ENCODE measurements at regions not wholly inside any gene's neighbourhood (a gene's known extent, or its start where the extent isn't known, plus 50 kb on each side); places are given as distances from the start of the nearest gene placed in this dataset.
A peak's percentile ranks its signal among the peaks of the same experiment; 100 is the strongest.
"Not testable (repeated sequence)": the region's sequence is repeated elsewhere in the genome, so short reads cannot be mapped to it uniquely, and the experiment has no call there.

DNA sequence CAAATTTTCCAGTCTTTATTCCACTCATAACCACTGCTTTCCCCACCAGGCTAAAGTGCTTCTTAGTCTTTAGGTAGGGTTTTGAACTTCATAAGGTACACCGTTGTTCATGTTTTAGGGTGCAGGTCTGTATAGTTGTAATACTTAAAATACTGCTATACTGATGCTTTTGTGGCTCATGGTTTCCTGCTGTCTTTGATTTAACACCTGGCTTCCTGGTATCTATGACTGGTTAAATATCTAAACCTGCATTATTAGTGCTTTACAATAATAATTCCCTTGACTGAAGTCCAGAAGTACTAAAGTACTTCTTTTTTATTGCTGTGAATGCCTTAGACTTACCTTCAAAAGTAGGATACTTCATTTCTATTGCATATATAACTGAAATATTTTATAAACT, 384.7 kb downstream of the SRGAP2C start:
- Histone ChIP-seq H3K9me3 (no peaks in the 10 kb centered on the region), H3K36me3 (ENCODE audit: control insufficient read depth in 2 of 2, extremely low read depth in 1 of 2, insufficient read depth in 1 of 2, low read length in 1 of 2) (no peaks in the 10 kb centered on the region), H3K4me1 (ENCODE audit: control insufficient read depth in 1 of 2, extremely low read depth in 1 of 2, insufficient read depth in 2 of 2, low read length in 2 of 2) (peaks cover 0 to 6% of the 10 kb centered on the region in 2 experiments), H3K4me3 (ENCODE audit: control insufficient read depth in 1 of 2, extremely low read depth in 1 of 2, low read length in 1 of 2) (no peak overlapping the region), H3K27ac (ENCODE audit: low read length) (no peak overlapping the region), H3K27me3 (replicated peaks in 1 of 2; ENCODE audit: control insufficient read depth in 2 of 2, extremely low read depth in 1 of 2, insufficient read depth in 2 of 2, low read length in 1 of 2) (no peaks in the 10 kb centered on the region)
- DNase-seq (no peak), ATAC-seq (replicated peaks in 1 of 4) (peak in 3 of 4 experiments; percentile 40 to 58 (median 53))
- POLR2A ChIA-PET = no interaction called here
- no peaks in the 10 kb centered on the region for H3K9me3 Mint-ChIP-seq
- H3K27me3 Mint-ChIP-seq = no peaks in the 10 kb centered on the region
- CTCF ChIA-PET = no interaction called here
- peaks cover 23% of the 10 kb centered on the region for H3K36me3 Mint-ChIP-seq
- H3K27ac Mint-ChIP-seq = peak overlapping the region; percentile 48 to 66
- no peak overlapping the region for H3K4me3 Mint-ChIP-seq
- H3K4me1 Mint-ChIP-seq = peaks cover 12 to 20% (median 16%) of the 10 kb centered on the region in 3 donors
- WGBS (ENCODE audit: insufficient coverage) = no CpG with 5 or more reads among the region's 1 CpG

DNA sequence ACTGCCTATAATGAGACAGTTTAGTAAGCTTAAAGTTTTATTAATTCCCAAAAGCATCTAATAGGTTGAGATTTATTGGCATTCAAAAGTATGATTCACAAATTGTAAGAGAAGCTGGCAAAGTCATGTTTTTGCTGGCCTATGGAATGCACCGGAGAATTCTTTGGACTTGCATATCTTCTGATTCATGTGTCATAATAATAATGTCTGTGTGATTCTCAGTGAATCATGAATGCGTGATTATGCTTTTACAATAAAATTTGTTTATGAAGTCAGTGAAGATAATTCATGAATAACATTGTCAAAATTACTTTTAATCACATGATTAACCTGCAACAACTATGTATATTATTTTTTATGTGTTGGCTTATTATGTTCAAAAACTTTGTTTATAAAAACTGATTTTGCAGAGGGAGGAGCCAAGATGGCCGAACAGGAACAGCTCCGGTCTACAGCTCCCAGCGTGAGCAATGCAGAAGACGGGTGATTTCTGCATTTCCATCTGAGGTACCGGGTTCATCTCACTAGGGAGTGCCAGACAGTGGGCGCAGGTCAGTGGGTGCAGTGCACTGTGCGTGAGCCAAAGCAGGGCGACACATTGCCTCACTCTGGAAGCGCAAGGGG, 389.2 kb downstream of the SRGAP2C start:
- CTCF ChIA-PET; H3K27ac ChIP-seq (ENCODE audit: low read length); H3K4me1 ChIP-seq (ENCODE audit: control insufficient read depth in 1 of 2, extremely low read depth in 1 of 2, insufficient read depth in 2 of 2, low read length in 2 of 2); H3K4me3 Mint-ChIP-seq; H3K9me3 Mint-ChIP-seq; ATAC-seq (replicated peaks in 1 of 4); H3K27me3 ChIP-seq (replicated peaks in 1 of 2; ENCODE audit: control insufficient read depth in 2 of 2, extremely low read depth in 1 of 2, insufficient read depth in 2 of 2, low read length in 1 of 2); DNase-seq; POLR2A ChIA-PET; H3K27me3 Mint-ChIP-seq; H3K36me3 ChIP-seq (ENCODE audit: control insufficient read depth in 2 of 2, extremely low read depth in 1 of 2, insufficient read depth in 1 of 2, low read length in 1 of 2); H3K27ac Mint-ChIP-seq; H3K9me3 ChIP-seq; H3K4me3 ChIP-seq (ENCODE audit: control insufficient read depth in 1 of 2, extremely low read depth in 1 of 2, low read length in 1 of 2): not testable (repeated sequence)
- Mint-ChIP-seq H3K36me3 (peaks cover 31% of the 10 kb centered on the region), H3K4me1 (peaks cover 8 to 16% (median 8%) of the 10 kb centered on the region in 3 donors)
- 97% methylated on average over 6 of the region's 11 CpGs for WGBS (ENCODE audit: insufficient coverage)

DNA sequence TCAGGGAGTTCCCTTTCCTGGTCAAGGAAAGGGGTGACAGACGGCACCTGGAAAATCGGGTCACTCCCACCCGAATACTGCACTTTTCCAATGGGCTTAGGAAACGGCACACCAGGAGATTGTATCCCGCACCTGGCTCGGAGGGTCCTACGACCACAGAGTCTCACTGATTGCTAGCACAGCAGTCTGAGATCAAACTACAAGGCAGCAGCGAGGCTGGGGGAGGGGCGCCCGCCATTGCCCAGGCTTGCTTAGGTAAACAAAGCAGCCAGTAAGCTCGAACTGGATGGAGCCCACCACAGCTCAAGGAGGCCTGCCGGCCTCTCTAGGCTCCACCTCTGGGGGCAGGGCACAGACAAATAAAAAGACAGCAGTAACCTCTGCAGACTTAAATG, 389.7 kb downstream of the SRGAP2C start:
- H3K27ac Mint-ChIP-seq; H3K4me3 ChIP-seq (ENCODE audit: control insufficient read depth in 1 of 2, extremely low read depth in 1 of 2, low read length in 1 of 2); ATAC-seq (replicated peaks in 1 of 4); H3K9me3 ChIP-seq; H3K36me3 ChIP-seq (ENCODE audit: control insufficient read depth in 2 of 2, extremely low read depth in 1 of 2, insufficient read depth in 1 of 2, low read length in 1 of 2); H3K27me3 ChIP-seq (replicated peaks in 1 of 2; ENCODE audit: control insufficient read depth in 2 of 2, extremely low read depth in 1 of 2, insufficient read depth in 2 of 2, low read length in 1 of 2); H3K4me3 Mint-ChIP-seq; H3K27ac ChIP-seq (ENCODE audit: low read length); CTCF ChIA-PET; DNase-seq; H3K4me1 ChIP-seq (ENCODE audit: control insufficient read depth in 1 of 2, extremely low read depth in 1 of 2, insufficient read depth in 2 of 2, low read length in 2 of 2); H3K9me3 Mint-ChIP-seq; POLR2A ChIA-PET; H3K27me3 Mint-ChIP-seq: not testable (repeated sequence)
- WGBS (ENCODE audit: insufficient coverage) = 97% methylated on average over 11 of the region's 12 CpGs
- Mint-ChIP-seq H3K36me3 (peaks cover 31% of the 10 kb centered on the region), H3K4me1 (peaks cover 4 to 12% (median 4%) of the 10 kb centered on the region in 3 donors)

DNA sequence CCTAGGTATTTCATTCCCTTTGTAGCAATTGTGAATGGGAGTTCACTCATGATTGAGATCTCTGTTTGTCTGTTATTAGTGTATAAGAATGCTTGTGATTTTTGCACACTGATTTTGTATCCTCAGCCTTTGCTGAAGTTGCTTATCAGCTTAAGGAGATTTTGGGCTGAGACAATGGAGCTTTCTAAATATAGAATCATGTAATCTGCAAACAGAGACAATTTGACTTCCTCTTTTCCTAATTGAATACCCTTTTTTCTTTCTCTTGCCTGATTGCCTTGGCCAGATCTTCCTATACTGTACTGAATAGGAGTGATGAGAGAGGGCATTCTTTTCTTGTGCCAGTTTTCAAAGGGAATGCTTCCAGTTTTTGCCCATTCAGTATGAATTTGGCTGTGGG, 398.1 kb downstream of the SRGAP2C start:
- H3K36me3 ChIP-seq (ENCODE audit: control insufficient read depth in 2 of 2, extremely low read depth in 1 of 2, insufficient read depth in 1 of 2, low read length in 1 of 2); DNase-seq; H3K9me3 ChIP-seq; POLR2A ChIA-PET; CTCF ChIA-PET; H3K4me3 ChIP-seq (ENCODE audit: control insufficient read depth in 1 of 2, extremely low read depth in 1 of 2, low read length in 1 of 2); H3K27me3 ChIP-seq (replicated peaks in 1 of 2; ENCODE audit: control insufficient read depth in 2 of 2, extremely low read depth in 1 of 2, insufficient read depth in 2 of 2, low read length in 1 of 2); H3K27ac ChIP-seq (ENCODE audit: low read length); H3K4me3 Mint-ChIP-seq; ATAC-seq (replicated peaks in 1 of 4); H3K27me3 Mint-ChIP-seq: not testable (repeated sequence)
- Mint-ChIP-seq H3K9me3 (peaks cover 19 to 43% (median 24%) of the 10 kb centered on the region in 3 donors), H3K36me3 (peaks cover 50% of the 10 kb centered on the region), H3K4me1 (peaks cover 24 to 30% (median 25%) of the 10 kb centered on the region in 3 donors), H3K27ac (peak overlapping the region in 1 of 2 donors; percentile 6)
- peaks cover 6 to 15% of the 10 kb centered on the region in 2 experiments for H3K4me1 ChIP-seq (ENCODE audit: control insufficient read depth in 1 of 2, extremely low read depth in 1 of 2, insufficient read depth in 2 of 2, low read length in 2 of 2)

DNA sequence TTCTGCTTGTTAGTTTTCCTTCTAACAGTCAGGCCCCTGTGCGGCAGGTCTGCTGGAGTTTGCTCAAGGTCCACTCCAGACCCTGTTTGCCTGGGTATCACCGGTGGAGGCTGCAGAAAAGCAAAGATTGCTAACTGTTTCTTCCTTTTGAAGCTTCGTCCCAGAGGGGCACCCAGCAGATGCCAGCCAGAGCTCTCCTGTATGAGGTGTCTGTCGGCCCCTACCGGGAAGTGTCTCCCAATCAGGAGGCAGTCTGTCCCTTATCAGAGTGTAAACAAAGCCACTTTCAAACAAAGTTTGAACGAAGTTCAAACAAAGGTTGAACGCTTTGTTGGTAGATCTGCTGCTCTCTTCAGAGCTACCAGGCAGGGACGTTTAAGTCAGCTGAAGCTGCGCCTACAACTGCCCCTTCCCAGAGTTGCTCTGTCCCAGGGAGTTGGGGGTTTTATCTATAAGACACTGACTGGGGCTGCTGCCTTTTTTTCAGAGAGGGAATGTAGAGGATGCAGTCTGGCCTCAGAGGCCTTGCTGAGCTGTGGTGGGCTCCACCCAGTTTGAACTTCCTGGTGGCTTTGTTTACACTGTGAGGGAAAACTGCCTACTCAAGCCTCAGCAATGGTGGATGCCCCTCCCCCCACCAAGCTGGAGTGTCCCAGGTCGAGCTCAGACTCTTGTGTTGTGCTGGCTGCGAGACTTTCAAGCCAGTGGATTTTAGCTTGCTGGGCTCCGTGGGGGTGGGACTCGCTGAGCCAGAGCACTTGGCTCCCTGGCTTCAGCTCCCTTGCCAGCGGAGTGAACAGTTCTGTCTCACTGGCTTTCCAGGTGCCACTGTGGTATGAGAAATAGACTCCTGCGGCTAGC, 401.8 kb downstream of the SRGAP2C start:
- H3K27me3 Mint-ChIP-seq = no peaks in the 10 kb centered on the region
- ChIA-PET POLR2A (no interaction called here), CTCF (interaction anchor here in 1 of 2 donors (0.9 kb wide), 1 partner anchor 65 kb away, joined by 3 read pairs; no protein-coding TSS in a partner anchor)
- H3K36me3 Mint-ChIP-seq = peaks cover 61% of the 10 kb centered on the region
- H3K36me3 ChIP-seq (ENCODE audit: control insufficient read depth in 2 of 2, extremely low read depth in 1 of 2, insufficient read depth in 1 of 2, low read length in 1 of 2) = no peaks in the 10 kb centered on the region
- H3K27me3 ChIP-seq (replicated peaks in 1 of 2; ENCODE audit: control insufficient read depth in 2 of 2, extremely low read depth in 1 of 2, insufficient read depth in 2 of 2, low read length in 1 of 2) = no peaks in the 10 kb centered on the region
- H3K4me1 ChIP-seq (ENCODE audit: control insufficient read depth in 1 of 2, extremely low read depth in 1 of 2, insufficient read depth in 2 of 2, low read length in 2 of 2) = peaks cover 12 to 15% of the 10 kb centered on the region in 2 experiments
- H3K4me3 ChIP-seq (ENCODE audit: control insufficient read depth in 1 of 2, extremely low read depth in 1 of 2, low read length in 1 of 2) = no peak overlapping the region
- H3K9me3 ChIP-seq = peaks cover 3% of the 10 kb centered on the region
- H3K4me1 Mint-ChIP-seq = peaks cover 32 to 50% (median 41%) of the 10 kb centered on the region in 3 donors
- WGBS (ENCODE audit: insufficient coverage) = 84% methylated on average over 13 of the region's 15 CpGs
- H3K4me3 Mint-ChIP-seq = peak overlapping the region in 1 of 3 donors; percentile 48
- H3K9me3 Mint-ChIP-seq = peaks cover 19 to 47% (median 24%) of the 10 kb centered on the region in 3 donors
- H3K27ac Mint-ChIP-seq = peak overlapping the region; percentile 85 to 87
- DNase-seq (peak in 20 of 35 experiments; percentile 0 to 32 (median 8)), ATAC-seq (replicated peaks in 1 of 4) (peak in 3 of 4 experiments; percentile 49 to 75 (median 64))
- no peak overlapping the region for H3K27ac ChIP-seq (ENCODE audit: low read length)

DNA sequence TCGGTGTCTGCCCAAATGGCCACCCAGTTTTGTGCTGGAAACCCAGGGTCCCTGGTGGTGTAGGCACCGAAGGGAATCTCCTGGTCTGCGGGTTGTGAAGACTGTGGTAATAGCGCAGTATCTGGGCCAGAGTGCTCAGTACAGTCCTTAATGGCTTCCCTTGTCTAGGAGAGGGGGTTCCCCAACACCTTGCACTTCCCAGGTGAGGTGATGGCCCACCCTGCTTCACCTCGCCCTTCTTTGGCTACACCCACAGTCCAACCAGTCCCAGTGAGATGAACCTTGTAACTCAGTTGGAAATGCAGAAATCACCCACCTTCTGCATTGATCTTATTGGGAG, 402.4 kb downstream of the SRGAP2C start:
- ATAC-seq (replicated peaks in 1 of 4) = no peak

More for the DNA sequence above, 402.4 kb downstream of the SRGAP2C start:
- Histone ChIP-seq H3K9me3 (peaks cover 3% of the 10 kb centered on the region), H3K4me3 (ENCODE audit: control insufficient read depth in 1 of 2, extremely low read depth in 1 of 2, low read length in 1 of 2) (no peak overlapping the region), H3K27ac (ENCODE audit: low read length) (no peak overlapping the region), H3K36me3 (ENCODE audit: control insufficient read depth in 2 of 2, extremely low read depth in 1 of 2, insufficient read depth in 1 of 2, low read length in 1 of 2) (no peaks in the 10 kb centered on the region), H3K4me1 (ENCODE audit: control insufficient read depth in 1 of 2, extremely low read depth in 1 of 2, insufficient read depth in 2 of 2, low read length in 2 of 2) (peaks cover 15% of the 10 kb centered on the region in 2 experiments), H3K27me3 (replicated peaks in 1 of 2; ENCODE audit: control insufficient read depth in 2 of 2, extremely low read depth in 1 of 2, insufficient read depth in 2 of 2, low read length in 1 of 2) (no peaks in the 10 kb centered on the region)
- POLR2A ChIA-PET = no interaction called here
- Mint-ChIP-seq H3K27ac (no peak overlapping the region), H3K4me3 (peak overlapping the region in 1 of 3 donors; percentile 9), H3K4me1 (peaks cover 32 to 56% (median 44%) of the 10 kb centered on the region in 3 donors), H3K27me3 (no peaks in the 10 kb centered on the region), H3K9me3 (peaks cover 16 to 41% (median 21%) of the 10 kb centered on the region in 3 donors), H3K36me3 (peaks cover 55% of the 10 kb centered on the region)
- no peak for DNase-seq
- WGBS (ENCODE audit: insufficient coverage) = 100% methylated on average over 4 of the region's 5 CpGs
- CTCF ChIA-PET = interaction anchor here in 1 of 2 donors (0.9 kb wide), 1 partner anchor 66 kb away, joined by 3 read pairs; no protein-coding TSS in a partner anchor

Data from T-cell (primary cell).